ENCODE measurements at regions not wholly inside any gene's neighbourhood (a gene's known extent, or its start where the extent isn't known, plus 50 kb on each side); places are given as distances from the start of the nearest gene placed in this dataset.
"Not testable (repeated sequence)": the region's sequence is repeated elsewhere in the genome, so short reads cannot be mapped to it uniquely, and the experiment has no call there.

GRCh38 chr2:428591-428990 is 140.7 kb upstream of the ALKAL2 start:
- peaks cover 4% of the 10 kb centered on the region for H3K4me1 Mint-ChIP-seq (ENCODE audit: unreplicated experiment)
- TF ChIP-seq CTCF (IDR thresholded peaks at IDR 0.05) = no peak
- no peak overlapping the region for H3K4me3 Mint-ChIP-seq (ENCODE audit: unreplicated experiment)
- H3K36me3 Mint-ChIP-seq (ENCODE audit: unreplicated experiment) = no peaks in the 10 kb centered on the region
- H3K27ac Mint-ChIP-seq (ENCODE audit: unreplicated experiment) = no peak overlapping the region
- peak; percentile 62 for DNase-seq (ENCODE audit: extremely low spot score, unreplicated experiment)
- peaks cover 5% of the 10 kb centered on the region for H3K27me3 Mint-ChIP-seq (ENCODE audit: unreplicated experiment)
- no peaks in the 10 kb centered on the region for H3K9me3 Mint-ChIP-seq (ENCODE audit: unreplicated experiment)

- peak; percentile 82 for DNase-seq (ENCODE audit: extremely low spot score, unreplicated experiment)
- not testable (repeated sequence) for H3K27ac Mint-ChIP-seq (ENCODE audit: unreplicated experiment); H3K36me3 Mint-ChIP-seq (ENCODE audit: unreplicated experiment); H3K4me3 Mint-ChIP-seq (ENCODE audit: unreplicated experiment); H3K4me1 Mint-ChIP-seq (ENCODE audit: unreplicated experiment); H3K27me3 Mint-ChIP-seq (ENCODE audit: unreplicated experiment); H3K9me3 Mint-ChIP-seq (ENCODE audit: unreplicated experiment)
Observed at GRCh38 chr2:426696-427095, 138.8 kb upstream of the ALKAL2 start.

- no peak for TF ChIP-seq CTCF (IDR thresholded peaks at IDR 0.05)
- Mint-ChIP-seq H3K4me3 (ENCODE audit: unreplicated experiment) (no peak overlapping the region), H3K9me3 (ENCODE audit: unreplicated experiment) (no peaks in the 10 kb centered on the region), H3K27me3 (ENCODE audit: unreplicated experiment) (no peaks in the 10 kb centered on the region), H3K27ac (ENCODE audit: unreplicated experiment) (no peak overlapping the region), H3K4me1 (ENCODE audit: unreplicated experiment) (peaks cover 4% of the 10 kb centered on the region), H3K36me3 (ENCODE audit: unreplicated experiment) (no peaks in the 10 kb centered on the region)
- DNase-seq (ENCODE audit: extremely low spot score, unreplicated experiment) = peak; percentile 79
Observed at GRCh38 chr2:425947-426346, 138.1 kb upstream of the ALKAL2 start.

GRCh38 chr2:425243-425642 is 137.4 kb upstream of the ALKAL2 start:
- Mint-ChIP-seq H3K36me3 (ENCODE audit: unreplicated experiment) (no peaks in the 10 kb centered on the region), H3K27me3 (ENCODE audit: unreplicated experiment) (no peaks in the 10 kb centered on the region), H3K4me1 (ENCODE audit: unreplicated experiment) (peaks cover 4% of the 10 kb centered on the region), H3K4me3 (ENCODE audit: unreplicated experiment) (no peak overlapping the region), H3K27ac (ENCODE audit: unreplicated experiment) (no peak overlapping the region), H3K9me3 (ENCODE audit: unreplicated experiment) (no peaks in the 10 kb centered on the region)
- no peak for TF ChIP-seq CTCF (IDR thresholded peaks at IDR 0.05)
- peak; percentile 36 for DNase-seq (ENCODE audit: extremely low spot score, unreplicated experiment)

GRCh38 chr2:424306-425171 is 136.6 kb upstream of the ALKAL2 start:
- Mint-ChIP-seq H3K4me1 (ENCODE audit: unreplicated experiment) (peaks cover 4% of the 10 kb centered on the region), H3K4me3 (ENCODE audit: unreplicated experiment) (no peak overlapping the region), H3K27me3 (ENCODE audit: unreplicated experiment) (no peaks in the 10 kb centered on the region), H3K27ac (ENCODE audit: unreplicated experiment) (no peak overlapping the region), H3K9me3 (ENCODE audit: unreplicated experiment) (no peaks in the 10 kb centered on the region), H3K36me3 (ENCODE audit: unreplicated experiment) (no peaks in the 10 kb centered on the region)
- peak; percentile 54 for DNase-seq (ENCODE audit: extremely low spot score, unreplicated experiment)
- no peak for TF ChIP-seq CTCF (IDR thresholded peaks at IDR 0.05)
